Adrenal gland (tissue), 9 donors: ENCODE measurements at regions not wholly inside any gene's neighbourhood (a gene's known extent, or its start where the extent isn't known, plus 50 kb on each side); places are given as distances from the start of the nearest gene placed in this dataset.

ENCODE experiments used
- DNase-seq, 7 donors: peaks; one replicate each; pipeline ENCODE4 v3.0.0-alpha.2; 2019 to 2020
- H3K27ac ChIP-seq, 5 donors: fragments of 200-600 bp; sonication (generic) in 4 of 5; 1 replicate in 3 of 5; 2 replicates in 2 of 5; pipeline versions ENCODE4 v1.5.1 to v1.8.0; 2016 to 2020; ENCODE audit warnings: mild to moderate bottlenecking in 1 of 5
- H3K27me3 ChIP-seq: fragments of 200-600 bp; 2 replicates; pipeline ENCODE4 v1.8.0; 2021
- H3K36me3 ChIP-seq, 2 donors: fragments of 200-600 bp; replicated peaks in 1 of 2; 1 replicate in 1 of 2; 2 replicates in 1 of 2; pipeline versions ENCODE4 v1.5.1 to v1.8.0; 2018 to 2022
- H3K4me1 ChIP-seq, 2 donors: fragments of 200-600 bp; replicated peaks in 1 of 2; 1 replicate in 1 of 2; 2 replicates in 1 of 2; pipeline versions ENCODE4 v1.5.1 to v1.8.0; 2018 to 2021
- H3K4me3 ChIP-seq, 4 donors: fragments of 200-600 bp; sonication (generic) in 3 of 4; one replicate each; pipeline ENCODE4 v1.5.1; 2016 to 2018
- H3K9me3 ChIP-seq, 3 donors: fragments of 200-600 bp; sonication (generic) in 1 of 3; replicated peaks in 1 of 3; 1 replicate in 2 of 3; 2 replicates in 1 of 3; pipeline versions ENCODE4 v1.5.1 to v1.8.0; 2016 to 2021
- CTCF ChIP-seq, 6 experiments: fragments of 450-650 bp in 4 of 6; fragments of 200-600 bp in 2 of 6; sonication (generic) in 1 of 6; IDR thresholded peaks; 1 replicate in 5 of 6; 2 replicates in 1 of 6; pipeline versions ENCODE4 v1.5.1 to v1.8.0; 2016 to 2021; ENCODE audit warnings: antibody characterized with exemption in 6 of 6, mild to moderate bottlenecking in 2 of 6, moderate library complexity in 1 of 6
- POLR2A ChIP-seq, 2 donors: fragments of 450-650 bp; IDR thresholded peaks; one replicate each; pipeline ENCODE4 v1.6.1; 2017; ENCODE audit warnings: antibody characterized with exemption in 2 of 2, mild to moderate bottlenecking in 2 of 2, moderate library complexity in 1 of 2
- WGBS, 4 donors: extraction: QIAGEN DNeasy Blood & Tissue Kit in 2 of 4; methylation state at CpG; one replicate each; pipeline versions ENCODE4 v1.1.5 to v1.1.7; 2013 to 2017; 5-methylcytosine and 5-hydroxymethylcytosine counted together
- intact Hi-C, 2 donors: fragments of 100-400 bp; cut with DNase I; formaldehyde crosslinking; loops; one replicate each; pipeline versions ENCODE4 v1.14.1 to v1.15.0; 2022 to 2023
- donor health status: healthy with polysubstance abuse.
- donor health status: Bipolar disorder and iron deficiency.
- donor health status: DM: yes; HTN: yes; CAD: no.
- donor health status: DM: no; HTN: no; CAD: no.
- donor health status: DM: no; HTN: no; CAD: no.

- no peak overlapping the region for H3K4me3 ChIP-seq
- no peak overlapping the region for H3K27ac ChIP-seq
- H3K4me1 ChIP-seq: no peaks in the 10 kb centered on the region
- intact Hi-C loops: no loop called here
- 53 to 67% (median 60%) methylated on average over 3 of the region's 3 CpGs for WGBS, 4 donors
- H3K36me3 ChIP-seq: no peaks in the 10 kb centered on the region
- TF ChIP-seq POLR2A (IDR thresholded peaks at IDR 0.05) (no peak), CTCF (IDR thresholded peaks at IDR 0.05) (no peak)
- no peak for DNase-seq
- H3K9me3 ChIP-seq: no peaks in the 10 kb centered on the region
- H3K27me3 ChIP-seq: no peaks in the 10 kb centered on the region
Observed at GRCh38 chr10:64503429-64503828, 982.2 kb downstream of the REEP3 start.

GRCh38 chr10:64505501-64505900 is 984.3 kb downstream of the REEP3 start:
- TF ChIP-seq POLR2A (IDR thresholded peaks at IDR 0.05): no peak
- no peak for TF ChIP-seq CTCF (IDR thresholded peaks at IDR 0.05)

GRCh38 chr10:64506963-64507362 is 985.8 kb downstream of the REEP3 start:
- Histone ChIP-seq H3K9me3 (no peaks in the 10 kb centered on the region), H3K27ac (no peak overlapping the region), H3K27me3 (no peaks in the 10 kb centered on the region), H3K4me3 (no peak overlapping the region), H3K4me1 (no peaks in the 10 kb centered on the region), H3K36me3 (no peaks in the 10 kb centered on the region)
- intact Hi-C loops: no loop called here
- TF ChIP-seq POLR2A (IDR thresholded peaks at IDR 0.05) (no peak), CTCF (IDR thresholded peaks at IDR 0.05) (no peak)
- DNase-seq: no peak
- WGBS, 4 donors: 55 to 77% (median 69%) methylated on average over 3 of the region's 3 CpGs

More at GRCh38 chr10:64505501-64505900, 984.3 kb downstream of the REEP3 start:
- no peaks in the 10 kb centered on the region for H3K4me1 ChIP-seq
- no peaks in the 10 kb centered on the region for H3K36me3 ChIP-seq
- intact Hi-C loops: no loop called here
- no peaks in the 10 kb centered on the region for H3K27me3 ChIP-seq
- H3K4me3 ChIP-seq: no peak overlapping the region
- WGBS, 4 donors: 59 to 73% (median 69%) methylated on average over 1 of the region's 1 CpG
- no peak overlapping the region for H3K27ac ChIP-seq
- no peaks in the 10 kb centered on the region for H3K9me3 ChIP-seq
- no peak for DNase-seq

GRCh38 chr10:64507651-64508028 is 986.4 kb downstream of the REEP3 start:
- no peak overlapping the region for H3K4me3 ChIP-seq
- no peak overlapping the region for H3K27ac ChIP-seq
- no peaks in the 10 kb centered on the region for H3K4me1 ChIP-seq
- H3K9me3 ChIP-seq: no peaks in the 10 kb centered on the region
- WGBS, 4 donors: 56 to 67% (median 64%) methylated on average over 2 of the region's 2 CpGs
- DNase-seq: no peak
- H3K27me3 ChIP-seq: no peaks in the 10 kb centered on the region
- intact Hi-C loops: no loop called here
- H3K36me3 ChIP-seq: no peaks in the 10 kb centered on the region
- no peak for TF ChIP-seq POLR2A (IDR thresholded peaks at IDR 0.05)
- TF ChIP-seq CTCF (IDR thresholded peaks at IDR 0.05): no peak
